GM12878 (cell line): ENCODE measurements at regions not wholly inside any gene's neighbourhood (a gene's known extent, or its start where the extent isn't known, plus 50 kb on each side); places are given as distances from the start of the nearest gene placed in this dataset.

Source experiments
- ATAC-seq: fragments of 200-7000 bp; cut with Tn5 transposase; 3 replicates; pipeline ENCODE4 v1.9.1; 2020; ENCODE audit warnings: mild to moderate bottlenecking, moderate library complexity
- BruUV-seq: library from RNA; stranded (reverse); fragments of 400-500 nt; replicated peaks from 2 replicates; lab custom pipeline; 2021; lab: Mats Ljungman, UMichigan
- CTCF ChIA-PET: fragments of 300-600 bp; sonication (Branson Sonifier 250); formaldehyde crosslinking; extraction: SDS; loops from one replicate; lab custom pipeline; 2021; ENCODE audit warnings: inconsistent platforms; lab: Yijun Ruan, JAX
- POLR2A ChIA-PET: fragments of 350-600 bp; formaldehyde crosslinking; extraction: SDS; loops from one replicate; lab custom pipeline; 2021; ENCODE audit warnings: inconsistent platforms; lab: Charles Lee
- RAD21 ChIA-PET: fragments of 300-600 bp; sonication (Branson Sonifier 250); formaldehyde crosslinking; loops from one replicate; lab custom pipeline; 2023; ENCODE audit warnings: antibody characterized with exemption; ENCODE audit not compliant: unreplicated experiment; lab: Charles Lee
- SMC1A ChIA-PET: fragments of 300-600 bp; sonication (Branson Sonifier 250); formaldehyde crosslinking; loops from one replicate; lab custom pipeline; 2023; ENCODE audit not compliant: unreplicated experiment, uncharacterized antibody; lab: Charles Lee
- DNase-seq: peaks from one replicate; pipeline ENCODE4 v3.0.0-alpha.2; 2011; ENCODE audit warnings: low read depth, low spot score
- FAIRE-seq: peaks from 3 replicates; lab custom pipeline; 2011; peaks lifted over from hg19 to GRCh38; lab: Jason Lieb, UNC
- H2AFZ ChIP-seq: 2 replicates; pipeline ENCODE4 v1.6.0; 2011; ENCODE audit warnings: low read depth, low read length, control low read depth; ENCODE audit not compliant: control insufficient read depth
- H3K27ac ChIP-seq: 2 replicates; pipeline ENCODE4 v1.5.1; 2011; ENCODE audit warnings: control low read depth; ENCODE audit not compliant: control insufficient read depth, insufficient read depth
- H3K27me3 ChIP-seq, 2 experiments: replicated peaks in 1 of 2; 2 replicates each; pipeline versions ENCODE4 v1.6.0 to v1.6.1; 2011; ENCODE audit warnings: low read length in 1 of 2; ENCODE audit not compliant: control insufficient read depth in 2 of 2, insufficient read depth in 2 of 2
- H3K36me3 ChIP-seq, 2 experiments: 2 replicates each; pipeline ENCODE4 v1.5.1; 2011; ENCODE audit warnings: low read length in 1 of 2; ENCODE audit not compliant: control insufficient read depth in 2 of 2, insufficient read depth in 2 of 2
- H3K4me1 ChIP-seq: 2 replicates; pipeline ENCODE4 v1.6.1; 2011; ENCODE audit warnings: mild to moderate bottlenecking, low read length, moderate library complexity, mixed read lengths; ENCODE audit not compliant: control insufficient read depth, insufficient read depth
- H3K4me2 ChIP-seq: 2 replicates; pipeline ENCODE4 v1.6.0; 2011; ENCODE audit warnings: control low read depth; ENCODE audit not compliant: control insufficient read depth, insufficient read depth
- H3K4me3 ChIP-seq: fragments of 200-600 bp; sonication (generic); 2 replicates; pipeline ENCODE4 v1.5.1; 2016
- H3K79me2 ChIP-seq: 2 replicates; pipeline ENCODE4 v1.6.0; 2011; ENCODE audit warnings: low read length; ENCODE audit not compliant: control insufficient read depth, insufficient read depth
- H3K9ac ChIP-seq: 2 replicates; pipeline ENCODE4 v1.8.0; 2011; ENCODE audit warnings: low read length, control low read depth, mixed read lengths; ENCODE audit not compliant: control insufficient read depth, insufficient read depth
- H3K9me3 ChIP-seq: replicated peaks from 3 replicates; pipeline ENCODE4 v1.5.1; 2011; ENCODE audit warnings: mild to moderate bottlenecking, low read length; ENCODE audit not compliant: control insufficient read depth, insufficient read depth
- H4K20me1 ChIP-seq: 2 replicates; pipeline ENCODE4 v1.6.0; 2011; ENCODE audit not compliant: control insufficient read depth, insufficient read depth
- BCL3 ChIP-seq: IDR thresholded peaks from 2 replicates; pipeline ENCODE4 v1.6.1; 2011; ENCODE audit warnings: borderline replicate concordance, low read depth, mild to moderate bottlenecking, moderate library complexity, low read length; ENCODE audit not compliant: insufficient read depth, poor library complexity, severe bottlenecking
- ESRRA ChIP-seq: IDR thresholded peaks from 2 replicates; pipeline ENCODE4 v1.6.1; 2012; ENCODE audit warnings: mild to moderate bottlenecking, low read length, improper control_type of control experiment
- HDGF ChIP-seq: fragments of 450-650 bp; IDR thresholded peaks from 2 replicates; pipeline ENCODE4 v1.6.1; 2016; ENCODE audit warnings: antibody characterized with exemption
- NFYB ChIP-seq: IDR thresholded peaks from 2 replicates; pipeline ENCODE4 v1.6.1; 2011; ENCODE audit warnings: low read depth, mild to moderate bottlenecking, low read length, improper control_type of control experiment, moderate library complexity; ENCODE audit not compliant: insufficient read depth
- POLR2A ChIP-seq: IDR thresholded peaks from 2 replicates; pipeline ENCODE4 v1.6.1; 2011; ENCODE audit warnings: low read depth, mild to moderate bottlenecking, low read length
- RBBP5 ChIP-seq: fragments of 200-600 bp; sonication (generic); conservative IDR thresholded peaks from 2 replicates; pipeline ENCODE4 v1.6.1; 2016
- SPI1 ChIP-seq: IDR thresholded peaks from 2 replicates; pipeline ENCODE4 v1.6.1; 2011; ENCODE audit warnings: low read depth, mild to moderate bottlenecking, low read length, moderate library complexity, borderline replicate concordance; ENCODE audit not compliant: insufficient read depth
- WGBS: methylation state at CpG from one replicate; pipeline ENCODE4 v1.1.6; 2016; ENCODE audit warnings: low lambda C conversion rate; ENCODE audit not compliant: insufficient replicate concordance, insufficient coverage; ENCODE audit errors: missing lambda C conversion rate; 5-methylcytosine and 5-hydroxymethylcytosine counted together
- in situ Hi-C: fragments of 300-500 bp; cut with MboI; formaldehyde crosslinking; loops from 9 replicates; pipeline ENCODE4 v1.14.3; 2018; ENCODE audit warnings: mixed read lengths
- intact Hi-C: fragments of 100-400 bp; cut with micrococcal nuclease; formaldehyde crosslinking; loops from one replicate; pipeline ENCODE4 v1.14.2; 2022; ENCODE audit not compliant: unreplicated experiment

GRCh38 chr16:85289760-85290625, 177.7 kb upstream of the CIBAR2 start:
- Histone ChIP-seq H3K36me3 (no peaks in the 10 kb centered on the region), H3K27ac (no peak overlapping the region), H2AFZ (no peak overlapping the region), H3K4me1 (no peaks in the 10 kb centered on the region), H3K27me3 (no peaks in the 10 kb centered on the region), H4K20me1 (no peaks in the 10 kb centered on the region), H3K4me2 (no peak overlapping the region), H3K79me2 (no peaks in the 10 kb centered on the region), H3K9ac (no peak overlapping the region), H3K4me3 (no peak overlapping the region), H3K9me3 (no peaks in the 10 kb centered on the region)
- WGBS: 48% methylated on average over 17 of the region's 21 CpGs
- TF ChIP-seq ESRRA (no peak), RBBP5 (no peak), NFYB (no peak), BCL3 (no peak), SPI1 (no peak), HDGF (no peak), POLR2A (no peak)
- SMC1A ChIA-PET: no interaction called here
- POLR2A ChIA-PET: no interaction called here
- DNase-seq (no peak), ATAC-seq (no peak), FAIRE-seq (no peak)
- BruUV-seq: no TSS peak
- in situ Hi-C loops (no loop called here), intact Hi-C loops (no loop called here)
- CTCF ChIA-PET: interaction anchor here (1.3 kb wide), 1 partner anchor 8 kb away, joined by 4 read pairs; no protein-coding TSS in a partner anchor
- RAD21 ChIA-PET: no interaction called here
